DND-41 (cell line): ENCODE measurements at regions not wholly inside any gene's neighbourhood (a gene's known extent, or its start where the extent isn't known, plus 50 kb on each side); places are given as distances from the start of the nearest gene placed in this dataset.

Experiments
- EZH2 ChIP-seq: IDR thresholded peaks from 3 replicates; pipeline ENCODE4 v1.6.1; 2012; ENCODE audit warnings: borderline replicate concordance, low read depth, mild to moderate bottlenecking, moderate library complexity, low read length, inconsistent platforms; ENCODE audit not compliant: severe bottlenecking
- TF ChIP-seq, protein P1 (sequence below): IDR thresholded peaks from 2 replicates; pipeline ENCODE4 v1.5.1; 2012; ENCODE audit warnings: borderline replicate concordance, low read length, moderate library complexity, mild to moderate bottlenecking; ENCODE audit not compliant: poor library complexity, severe bottlenecking; ENCODE audit errors: extremely low read depth

DNA sequence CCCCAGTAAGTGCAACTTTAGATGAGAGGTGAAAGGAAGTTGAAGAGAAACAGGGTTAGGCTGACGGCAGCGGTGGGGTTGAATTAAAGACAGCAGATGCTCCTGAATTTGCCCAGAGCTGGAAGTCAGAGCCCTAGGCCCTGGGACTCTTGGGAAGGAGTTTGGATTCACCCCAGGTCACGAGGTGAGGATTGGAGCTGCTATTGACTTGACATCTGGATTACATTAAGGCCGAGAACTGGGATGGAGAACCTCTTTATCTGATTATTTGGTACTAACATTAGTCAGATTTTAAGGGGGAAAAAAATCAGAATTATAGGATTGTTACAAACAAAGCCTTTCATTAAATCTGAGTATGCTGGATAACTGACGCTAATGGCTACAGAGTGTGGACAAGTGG lies 367.2 kb downstream of the ZNF536 start:
- TF ChIP-seq, protein P1, sequence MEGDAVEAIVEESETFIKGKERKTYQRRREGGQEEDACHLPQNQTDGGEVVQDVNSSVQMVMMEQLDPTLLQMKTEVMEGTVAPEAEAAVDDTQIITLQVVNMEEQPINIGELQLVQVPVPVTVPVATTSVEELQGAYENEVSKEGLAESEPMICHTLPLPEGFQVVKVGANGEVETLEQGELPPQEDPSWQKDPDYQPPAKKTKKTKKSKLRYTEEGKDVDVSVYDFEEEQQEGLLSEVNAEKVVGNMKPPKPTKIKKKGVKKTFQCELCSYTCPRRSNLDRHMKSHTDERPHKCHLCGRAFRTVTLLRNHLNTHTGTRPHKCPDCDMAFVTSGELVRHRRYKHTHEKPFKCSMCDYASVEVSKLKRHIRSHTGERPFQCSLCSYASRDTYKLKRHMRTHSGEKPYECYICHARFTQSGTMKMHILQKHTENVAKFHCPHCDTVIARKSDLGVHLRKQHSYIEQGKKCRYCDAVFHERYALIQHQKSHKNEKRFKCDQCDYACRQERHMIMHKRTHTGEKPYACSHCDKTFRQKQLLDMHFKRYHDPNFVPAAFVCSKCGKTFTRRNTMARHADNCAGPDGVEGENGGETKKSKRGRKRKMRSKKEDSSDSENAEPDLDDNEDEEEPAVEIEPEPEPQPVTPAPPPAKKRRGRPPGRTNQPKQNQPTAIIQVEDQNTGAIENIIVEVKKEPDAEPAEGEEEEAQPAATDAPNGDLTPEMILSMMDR, result no peak
- no peak for TF ChIP-seq EZH2
